T-cell (primary cell): ENCODE measurements at regions not wholly inside any gene's neighbourhood (a gene's known extent, or its start where the extent isn't known, plus 50 kb on each side); places are given as distances from the start of the nearest gene placed in this dataset.

Experiments
- ATAC-seq, 4 experiments: fragments of 200-7000 bp in 3 of 4; fragments of 150-1000 bp in 1 of 4; cut with Tn5 transposase; replicated peaks in 1 of 4; 1 replicate in 3 of 4; 2 replicates in 1 of 4; pipeline ENCODE4 v1.10.0; 2021; ENCODE audit warnings: moderate library complexity in 3 of 4, mild to moderate bottlenecking in 2 of 4, moderate number of reproducible peaks in 1 of 4
- CTCF ChIA-PET, 2 donors: fragments of 300-600 bp; sonication (Branson Sonifier 250); formaldehyde crosslinking; loops; one replicate each; lab custom pipeline; 2022; ENCODE audit warnings: antibody characterized with exemption in 2 of 2; lab: Charles Lee
- POLR2A ChIA-PET, 2 donors: fragments of 300-600 bp; sonication (Branson Sonifier 250); formaldehyde crosslinking; loops; one replicate each; lab custom pipeline; 2022; ENCODE audit warnings: antibody characterized with exemption in 2 of 2; lab: Charles Lee
- DNase-seq, 35 experiments: peaks; one replicate each; pipeline versions ENCODE4 v3.0.0 to v3.0.0-alpha.2; 2013 to 2023
- H3K27ac ChIP-seq: one replicate; pipeline ENCODE4 v1.5.1; 2013; ENCODE audit warnings: low read length
- H3K27me3 ChIP-seq, 2 experiments: replicated peaks in 1 of 2; 1 replicate in 1 of 2; 2 replicates in 1 of 2; pipeline versions ENCODE4 v1.6.1 to v1.7.0; 2013; ENCODE audit warnings: low read length in 1 of 2, mixed read lengths in 1 of 2; ENCODE audit not compliant: control insufficient read depth in 2 of 2, insufficient read depth in 2 of 2; ENCODE audit errors: extremely low read depth in 1 of 2
- H3K36me3 ChIP-seq, 2 donors: 1 replicate in 1 of 2; 2 replicates in 1 of 2; pipeline versions ENCODE4 v1.6.1 to v1.7.0; 2013; ENCODE audit warnings: low read length in 1 of 2; ENCODE audit not compliant: control insufficient read depth in 2 of 2, insufficient read depth in 1 of 2; ENCODE audit errors: extremely low read depth in 1 of 2
- H3K4me1 ChIP-seq, 2 experiments: 1 replicate in 1 of 2; 2 replicates in 1 of 2; pipeline versions ENCODE4 v1.6.1 to v1.7.0; 2013; ENCODE audit warnings: low read length in 2 of 2, mixed read lengths in 1 of 2; ENCODE audit not compliant: insufficient read depth in 2 of 2, control insufficient read depth in 1 of 2; ENCODE audit errors: extremely low read depth in 1 of 2
- H3K4me3 ChIP-seq, 2 donors: 1 replicate in 1 of 2; 2 replicates in 1 of 2; pipeline versions ENCODE4 v1.5.1 to v1.7.0; 2013; ENCODE audit warnings: mild to moderate bottlenecking in 2 of 2, low read length in 1 of 2, moderate library complexity in 1 of 2; ENCODE audit not compliant: control insufficient read depth in 1 of 2; ENCODE audit errors: extremely low read depth in 1 of 2
- H3K9me3 ChIP-seq: 2 replicates; pipeline ENCODE4 v1.7.0; 2013
- H3K27ac Mint-ChIP-seq, 2 donors: one replicate each; pipeline ENCODE4 v1.8.0; 2020 to 2021; ENCODE audit warnings: mild to moderate bottlenecking in 2 of 2, mixed read lengths in 2 of 2
- H3K27me3 Mint-ChIP-seq, 2 donors: one replicate each; pipeline ENCODE4 v1.8.0; 2021 to 2022; ENCODE audit warnings: mixed read lengths in 2 of 2
- H3K36me3 Mint-ChIP-seq: one replicate; pipeline ENCODE4 v1.8.0; 2021; ENCODE audit warnings: mixed read lengths
- H3K4me1 Mint-ChIP-seq, 3 donors: one replicate each; pipeline ENCODE4 v1.8.0; 2020 to 2022; ENCODE audit warnings: mixed read lengths in 3 of 3, mild to moderate bottlenecking in 1 of 3
- H3K4me3 Mint-ChIP-seq, 3 donors: one replicate each; pipeline ENCODE4 v1.8.0; 2020 to 2022; ENCODE audit warnings: mild to moderate bottlenecking in 3 of 3, mixed read lengths in 3 of 3, moderate library complexity in 3 of 3
- H3K9me3 Mint-ChIP-seq, 3 donors: one replicate each; pipeline ENCODE4 v1.8.0; 2020 to 2022; ENCODE audit warnings: mixed read lengths in 3 of 3
- WGBS: methylation state at CpG from one replicate; pipeline ENCODE4 v1.1.5; 2013; ENCODE audit warnings: missing lambda C conversion rate; ENCODE audit not compliant: insufficient coverage; 5-methylcytosine and 5-hydroxymethylcytosine counted together

- CTCF ChIA-PET, result no interaction called here
- POLR2A ChIA-PET, result no interaction called here
- no peak overlapping the region for H3K27ac Mint-ChIP-seq
- no peak overlapping the region for H3K27ac ChIP-seq
- H3K36me3 ChIP-seq, result no peaks in the 10 kb centered on the region
- DNase-seq (no peak), ATAC-seq (no peak)
- WGBS, result no CpG with 5 or more reads among the region's 3 CpGs
- no peaks in the 10 kb centered on the region for H3K4me1 ChIP-seq
- no peaks in the 10 kb centered on the region for H3K9me3 ChIP-seq
- H3K4me1 Mint-ChIP-seq, result no peaks in the 10 kb centered on the region
- no peak overlapping the region for H3K4me3 Mint-ChIP-seq
- H3K36me3 Mint-ChIP-seq, result no peaks in the 10 kb centered on the region
- H3K27me3 Mint-ChIP-seq, result no peaks in the 10 kb centered on the region
- peaks cover 0 to 4% (median 0%) of the 10 kb centered on the region in 3 donors for H3K9me3 Mint-ChIP-seq
- no peaks in the 10 kb centered on the region for H3K27me3 ChIP-seq
- no peak overlapping the region for H3K4me3 ChIP-seq
Measured at GRCh38 chr21:27633631-27634030, 666.7 kb upstream of the ADAMTS5 start.

GRCh38 chr21:27631471-27631870 lies 664.6 kb upstream of the ADAMTS5 start:
- ChIA-PET CTCF (interaction anchor here in 1 of 2 donors (0.6 kb wide), 1 partner anchor 767 kb away, joined by 3 read pairs; no protein-coding TSS in a partner anchor), POLR2A (no interaction called here)
- no peaks in the 10 kb centered on the region for H3K4me1 Mint-ChIP-seq
- Histone ChIP-seq H3K4me3 (no peak overlapping the region), H3K9me3 (no peaks in the 10 kb centered on the region), H3K27me3 (no peaks in the 10 kb centered on the region), H3K4me1 (no peaks in the 10 kb centered on the region), H3K36me3 (no peaks in the 10 kb centered on the region), H3K27ac (no peak overlapping the region)
- WGBS, result no CpG with 5 or more reads among the region's 1 CpG
- peaks cover 0 to 10% (median under 1%) of the 10 kb centered on the region in 3 donors for H3K9me3 Mint-ChIP-seq
- H3K4me3 Mint-ChIP-seq, result no peak overlapping the region
- H3K27ac Mint-ChIP-seq, result no peak overlapping the region
- no peaks in the 10 kb centered on the region for H3K27me3 Mint-ChIP-seq
- no peaks in the 10 kb centered on the region for H3K36me3 Mint-ChIP-seq
- DNase-seq, result no peak
- ATAC-seq, result no peak

- Histone ChIP-seq H3K4me1 (no peaks in the 10 kb centered on the region), H3K27ac (no peak overlapping the region), H3K27me3 (no peaks in the 10 kb centered on the region), H3K36me3 (no peaks in the 10 kb centered on the region), H3K9me3 (peaks cover 5% of the 10 kb centered on the region), H3K4me3 (no peak overlapping the region)
- no peak for ATAC-seq
- Mint-ChIP-seq H3K27me3 (no peaks in the 10 kb centered on the region), H3K36me3 (no peaks in the 10 kb centered on the region), H3K27ac (no peak overlapping the region), H3K9me3 (peaks cover 3 to 22% (median 13%) of the 10 kb centered on the region in 3 donors), H3K4me3 (no peak overlapping the region), H3K4me1 (no peaks in the 10 kb centered on the region)
- ChIA-PET POLR2A (no interaction called here), CTCF (no interaction called here)
- WGBS, result no CpG with 5 or more reads among the region's 1 CpG
- DNase-seq, result no peak
Measured at GRCh38 chr21:27622631-27623030, 655.7 kb upstream of the ADAMTS5 start.

- ChIA-PET CTCF (no interaction called here), POLR2A (no interaction called here)
- Mint-ChIP-seq H3K4me1 (no peaks in the 10 kb centered on the region), H3K9me3 (peaks cover 5 to 14% (median 7%) of the 10 kb centered on the region in 3 donors), H3K4me3 (no peak overlapping the region), H3K27ac (no peak overlapping the region), H3K27me3 (no peaks in the 10 kb centered on the region), H3K36me3 (no peaks in the 10 kb centered on the region)
- ATAC-seq (no peak), DNase-seq (no peak)
- no peaks in the 10 kb centered on the region for H3K9me3 ChIP-seq
- H3K4me1 ChIP-seq, result no peaks in the 10 kb centered on the region
- no peak overlapping the region for H3K4me3 ChIP-seq
- WGBS, result 83% methylated on average over 1 of the region's 2 CpGs
- no peaks in the 10 kb centered on the region for H3K27me3 ChIP-seq
- no peaks in the 10 kb centered on the region for H3K36me3 ChIP-seq
- H3K27ac ChIP-seq, result no peak overlapping the region
Measured at GRCh38 chr21:27614231-27614630, 647.3 kb upstream of the ADAMTS5 start.

- POLR2A ChIA-PET, result no interaction called here
- Histone ChIP-seq H3K4me3 (no peak overlapping the region), H3K36me3 (no peaks in the 10 kb centered on the region), H3K9me3 (no peaks in the 10 kb centered on the region), H3K27ac (no peak overlapping the region), H3K27me3 (no peaks in the 10 kb centered on the region), H3K4me1 (no peaks in the 10 kb centered on the region)
- DNase-seq (no peak), ATAC-seq (no peak)
- H3K4me1 Mint-ChIP-seq, result no peaks in the 10 kb centered on the region
- H3K4me3 Mint-ChIP-seq, result no peak overlapping the region
- WGBS, result 97% methylated on average over 7 of the region's 9 CpGs
- H3K27ac Mint-ChIP-seq, result no peak overlapping the region
- H3K36me3 Mint-ChIP-seq, result no peaks in the 10 kb centered on the region
- CTCF ChIA-PET, result no interaction called here
- H3K27me3 Mint-ChIP-seq, result no peaks in the 10 kb centered on the region
- H3K9me3 Mint-ChIP-seq, result peaks cover 6 to 25% (median 13%) of the 10 kb centered on the region in 3 donors
Measured at GRCh38 chr21:27606422-27606821, 639.5 kb upstream of the ADAMTS5 start.

GRCh38 chr21:27596196-27596595 lies 629.3 kb upstream of the ADAMTS5 start:
- no peaks in the 10 kb centered on the region for H3K36me3 Mint-ChIP-seq
- ChIA-PET CTCF (no interaction called here), POLR2A (no interaction called here)
- Histone ChIP-seq H3K4me1 (no peaks in the 10 kb centered on the region), H3K27me3 (no peaks in the 10 kb centered on the region), H3K9me3 (no peaks in the 10 kb centered on the region), H3K4me3 (no peak overlapping the region), H3K36me3 (no peaks in the 10 kb centered on the region), H3K27ac (no peak overlapping the region)
- H3K4me3 Mint-ChIP-seq, result no peak overlapping the region
- H3K4me1 Mint-ChIP-seq, result no peaks in the 10 kb centered on the region
- H3K9me3 Mint-ChIP-seq, result peaks cover 4 to 15% (median 7%) of the 10 kb centered on the region in 3 donors
- no peaks in the 10 kb centered on the region for H3K27me3 Mint-ChIP-seq
- ATAC-seq, result no peak
- no peak for DNase-seq
- H3K27ac Mint-ChIP-seq, result no peak overlapping the region

- H3K27me3 Mint-ChIP-seq, result no peaks in the 10 kb centered on the region
- Histone ChIP-seq H3K4me3 (no peak overlapping the region), H3K27ac (no peak overlapping the region), H3K27me3 (no peaks in the 10 kb centered on the region), H3K9me3 (no peaks in the 10 kb centered on the region), H3K4me1 (no peaks in the 10 kb centered on the region), H3K36me3 (no peaks in the 10 kb centered on the region)
- ATAC-seq, result no peak
- H3K4me3 Mint-ChIP-seq, result no peak overlapping the region
- no CpG with 5 or more reads among the region's 1 CpG for WGBS
- H3K36me3 Mint-ChIP-seq, result no peaks in the 10 kb centered on the region
- no peaks in the 10 kb centered on the region for H3K4me1 Mint-ChIP-seq
- no peak overlapping the region for H3K27ac Mint-ChIP-seq
- ChIA-PET CTCF (no interaction called here), POLR2A (no interaction called here)
- peaks cover 4 to 15% (median 7%) of the 10 kb centered on the region in 3 donors for H3K9me3 Mint-ChIP-seq
- DNase-seq, result no peak
Measured at GRCh38 chr21:27595716-27596115, 628.8 kb upstream of the ADAMTS5 start.
